Body of pancreas (tissue), 4 donors: ENCODE measurements at regions not wholly inside any gene's neighbourhood (a gene's known extent, or its start where the extent isn't known, plus 50 kb on each side); places are given as distances from the start of the nearest gene placed in this dataset.

Experiments used
- ATAC-seq: fragments of 150-250 bp; one replicate; pipeline ENCODE4 v1.9.1; 2016
- DNase-seq, 4 donors: peaks; one replicate each; pipeline ENCODE4 v3.0.0-alpha.2; 2019
- H3K27ac ChIP-seq, 4 donors: fragments of 200-600 bp; sonication (generic); 1 replicate in 3 of 4; 2 replicates in 1 of 4; pipeline versions ENCODE4 v1.5.1 to v1.6.1; 2016 to 2019; ENCODE audit warnings: mild to moderate bottlenecking in 1 of 4, mixed read lengths in 1 of 4, moderate library complexity in 1 of 4
- H3K27me3 ChIP-seq, 2 donors: fragments of 200-600 bp; sonication (generic); one replicate each; pipeline ENCODE4 v1.6.0; 2016; ENCODE audit warnings: mild to moderate bottlenecking in 1 of 2
- H3K36me3 ChIP-seq, 2 donors: fragments of 200-600 bp; sonication (generic); replicated peaks in 1 of 2; 2 replicates each; pipeline ENCODE4 v1.5.1; 2016; ENCODE audit warnings: low read depth in 2 of 2; ENCODE audit not compliant: insufficient read depth in 1 of 2
- H3K4me1 ChIP-seq: fragments of 200-600 bp; sonication (generic); one replicate; pipeline ENCODE4 v1.6.0; 2016
- H3K4me3 ChIP-seq, 2 donors: fragments of 200-600 bp; sonication (generic); 1 replicate in 1 of 2; 2 replicates in 1 of 2; pipeline ENCODE4 v1.5.1; 2016 to 2019
- H3K9me3 ChIP-seq, 3 donors: fragments of 200-600 bp; sonication (generic); 1 replicate in 2 of 3; 2 replicates in 1 of 3; pipeline ENCODE4 v1.5.1; 2016
- POLR2A ChIP-seq, 3 donors: fragments of 450-650 bp; IDR thresholded peaks; one replicate each; pipeline ENCODE4 v1.6.1; 2016; ENCODE audit warnings: antibody characterized with exemption in 3 of 3, mild to moderate bottlenecking in 2 of 3
- WGBS, 2 donors: methylation state at CpG; one replicate each; pipeline ENCODE4 v1.1.5; 2017; 5-methylcytosine and 5-hydroxymethylcytosine counted together
- intact Hi-C: fragments of 100-400 bp; cut with DNase I; formaldehyde crosslinking; loops from one replicate; pipeline ENCODE4 v1.15.1; 2023
- TF ChIP-seq, protein P1 (sequence below), 7 experiments: fragments of 450-650 bp in 4 of 7; fragments of 200-600 bp in 3 of 7; sonication (generic) in 3 of 7; IDR thresholded peaks; one replicate each; pipeline ENCODE4 v1.5.1; 2016 to 2019; ENCODE audit warnings: antibody characterized with exemption in 7 of 7

DNA sequence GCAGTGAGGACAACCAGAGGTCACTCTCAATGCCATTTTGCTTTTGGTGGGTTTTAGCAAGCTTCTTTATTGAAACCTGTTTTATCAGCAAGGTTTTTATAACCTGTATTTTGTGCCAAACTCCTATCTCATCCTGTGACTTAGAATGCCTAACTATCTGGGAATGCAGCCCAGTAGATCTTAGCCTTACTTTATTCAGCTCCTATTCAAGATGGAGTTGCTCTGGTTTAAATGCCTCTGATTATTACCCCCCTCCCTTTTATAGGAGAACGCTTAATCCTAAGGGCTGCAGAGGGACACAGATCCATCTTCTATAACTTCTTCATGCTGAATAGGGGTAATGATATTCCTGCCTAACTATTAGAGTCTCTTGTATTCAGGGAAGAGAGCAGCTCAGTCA lies 179.1 kb downstream of the KIF18A start:
- TF ChIP-seq, protein P1, sequence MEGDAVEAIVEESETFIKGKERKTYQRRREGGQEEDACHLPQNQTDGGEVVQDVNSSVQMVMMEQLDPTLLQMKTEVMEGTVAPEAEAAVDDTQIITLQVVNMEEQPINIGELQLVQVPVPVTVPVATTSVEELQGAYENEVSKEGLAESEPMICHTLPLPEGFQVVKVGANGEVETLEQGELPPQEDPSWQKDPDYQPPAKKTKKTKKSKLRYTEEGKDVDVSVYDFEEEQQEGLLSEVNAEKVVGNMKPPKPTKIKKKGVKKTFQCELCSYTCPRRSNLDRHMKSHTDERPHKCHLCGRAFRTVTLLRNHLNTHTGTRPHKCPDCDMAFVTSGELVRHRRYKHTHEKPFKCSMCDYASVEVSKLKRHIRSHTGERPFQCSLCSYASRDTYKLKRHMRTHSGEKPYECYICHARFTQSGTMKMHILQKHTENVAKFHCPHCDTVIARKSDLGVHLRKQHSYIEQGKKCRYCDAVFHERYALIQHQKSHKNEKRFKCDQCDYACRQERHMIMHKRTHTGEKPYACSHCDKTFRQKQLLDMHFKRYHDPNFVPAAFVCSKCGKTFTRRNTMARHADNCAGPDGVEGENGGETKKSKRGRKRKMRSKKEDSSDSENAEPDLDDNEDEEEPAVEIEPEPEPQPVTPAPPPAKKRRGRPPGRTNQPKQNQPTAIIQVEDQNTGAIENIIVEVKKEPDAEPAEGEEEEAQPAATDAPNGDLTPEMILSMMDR (IDR thresholded peaks at IDR 0.05), result no peak
- TF ChIP-seq POLR2A (IDR thresholded peaks at IDR 0.05), result no peak
- DNase-seq (no peak), ATAC-seq (no peak)
- H3K36me3 ChIP-seq, result no peaks in the 10 kb centered on the region
- H3K27ac ChIP-seq, result no peak overlapping the region
- 88 to 90% methylated on average over 1 of the region's 1 CpG for WGBS, 2 donors
- H3K4me3 ChIP-seq, result no peak overlapping the region
- H3K4me1 ChIP-seq, result peaks cover 6% of the 10 kb centered on the region
- intact Hi-C loops, result no loop called here
- no peaks in the 10 kb centered on the region for H3K9me3 ChIP-seq
- H3K27me3 ChIP-seq, result no peaks in the 10 kb centered on the region

DNA sequence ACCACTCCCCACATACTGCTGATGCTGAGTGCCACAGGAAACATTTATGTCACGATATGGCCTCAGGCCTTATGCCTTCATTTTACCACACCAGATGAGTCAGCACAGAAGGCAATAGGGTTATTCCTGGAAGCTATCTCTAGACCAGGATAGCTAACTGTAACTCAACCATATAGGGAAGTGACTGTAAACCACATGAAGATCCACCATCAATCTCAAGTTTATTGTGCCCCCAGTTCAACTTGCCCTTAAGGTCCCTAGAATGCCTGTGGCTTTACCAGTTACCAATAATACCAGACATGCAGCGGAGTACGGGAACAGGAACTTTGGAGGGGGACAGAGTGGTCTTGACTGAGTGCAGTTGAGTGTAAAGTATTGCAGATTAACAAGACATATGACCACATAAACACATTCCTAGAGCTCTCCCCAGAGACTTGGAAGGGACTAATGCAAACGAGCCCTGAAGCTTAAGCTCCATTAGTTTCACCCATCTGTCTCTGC lies 180.9 kb downstream of the KIF18A start:
- Histone ChIP-seq H3K27ac (no peak overlapping the region), H3K9me3 (no peaks in the 10 kb centered on the region), H3K36me3 (no peaks in the 10 kb centered on the region), H3K27me3 (no peaks in the 10 kb centered on the region), H3K4me3 (no peak overlapping the region), H3K4me1 (peaks cover 6% of the 10 kb centered on the region)
- 78 to 82% methylated on average over 4 of the region's 4 CpGs for WGBS, 2 donors
- TF ChIP-seq, protein P1 (IDR thresholded peaks at IDR 0.05), result no peak
- no peak for TF ChIP-seq POLR2A (IDR thresholded peaks at IDR 0.05)
- no peak for ATAC-seq
- intact Hi-C loops, result no loop called here
- no peak for DNase-seq

DNA sequence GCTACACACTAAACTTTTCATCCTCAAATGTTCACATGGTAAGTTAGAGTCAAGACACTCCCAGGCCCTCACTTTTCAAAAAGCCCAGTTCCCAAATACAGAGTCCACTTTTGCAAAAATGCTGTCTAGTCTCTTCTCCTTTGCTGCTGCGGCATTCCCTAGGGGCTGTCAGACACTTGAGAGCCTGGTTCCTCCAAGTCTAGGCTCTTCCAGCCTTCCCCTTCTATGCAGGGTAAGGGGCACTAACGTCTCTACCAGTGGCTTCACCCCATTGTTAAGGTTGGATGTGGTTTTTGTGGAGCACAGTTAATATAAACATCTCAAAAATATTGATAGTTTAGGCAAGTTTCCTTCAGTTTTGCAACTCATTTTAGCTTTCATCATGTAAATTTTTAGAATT lies 181.5 kb downstream of the KIF18A start:
- H3K36me3 ChIP-seq, result no peaks in the 10 kb centered on the region
- no peak for ATAC-seq
- DNase-seq, result no peak
- intact Hi-C loops, result no loop called here
- H3K27ac ChIP-seq, result no peak overlapping the region
- H3K9me3 ChIP-seq, result no peaks in the 10 kb centered on the region
- TF ChIP-seq POLR2A (IDR thresholded peaks at IDR 0.05), result no peak
- TF ChIP-seq, protein P1 (IDR thresholded peaks at IDR 0.05), result no peak
- peaks cover 6% of the 10 kb centered on the region for H3K4me1 ChIP-seq
- no peak overlapping the region for H3K4me3 ChIP-seq
- H3K27me3 ChIP-seq, result no peaks in the 10 kb centered on the region
- 78 to 80% methylated on average over 2 of the region's 2 CpGs for WGBS, 2 donors

DNA sequence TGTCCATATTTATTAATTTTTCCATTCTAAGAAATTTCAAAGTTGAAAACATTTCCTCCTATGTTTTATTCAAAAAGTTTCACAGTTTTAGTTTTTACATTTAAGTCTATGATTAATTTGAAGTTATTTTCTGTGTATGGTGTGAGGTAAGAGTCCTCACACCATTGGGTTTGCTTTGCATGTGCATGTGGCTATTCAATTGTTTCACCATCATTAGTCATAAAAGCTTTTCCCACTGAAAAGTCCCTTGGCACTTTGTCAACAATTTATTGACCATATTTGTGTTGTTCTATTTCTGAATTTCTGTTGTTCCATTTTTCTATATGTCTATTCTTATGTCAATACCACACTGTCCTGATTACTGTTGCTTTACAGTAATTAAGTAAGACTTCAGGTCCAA lies 186.5 kb downstream of the KIF18A start:
- Histone ChIP-seq H3K36me3 (no peaks in the 10 kb centered on the region), H3K27me3 (no peaks in the 10 kb centered on the region), H3K27ac (no peak overlapping the region), H3K9me3 (no peaks in the 10 kb centered on the region), H3K4me3 (no peak overlapping the region), H3K4me1 (no peaks in the 10 kb centered on the region)
- no peak for ATAC-seq
- intact Hi-C loops, result no loop called here
- DNase-seq, result no peak
- TF ChIP-seq, protein P1 (IDR thresholded peaks at IDR 0.05), result no peak
- no peak for TF ChIP-seq POLR2A (IDR thresholded peaks at IDR 0.05)

DNA sequence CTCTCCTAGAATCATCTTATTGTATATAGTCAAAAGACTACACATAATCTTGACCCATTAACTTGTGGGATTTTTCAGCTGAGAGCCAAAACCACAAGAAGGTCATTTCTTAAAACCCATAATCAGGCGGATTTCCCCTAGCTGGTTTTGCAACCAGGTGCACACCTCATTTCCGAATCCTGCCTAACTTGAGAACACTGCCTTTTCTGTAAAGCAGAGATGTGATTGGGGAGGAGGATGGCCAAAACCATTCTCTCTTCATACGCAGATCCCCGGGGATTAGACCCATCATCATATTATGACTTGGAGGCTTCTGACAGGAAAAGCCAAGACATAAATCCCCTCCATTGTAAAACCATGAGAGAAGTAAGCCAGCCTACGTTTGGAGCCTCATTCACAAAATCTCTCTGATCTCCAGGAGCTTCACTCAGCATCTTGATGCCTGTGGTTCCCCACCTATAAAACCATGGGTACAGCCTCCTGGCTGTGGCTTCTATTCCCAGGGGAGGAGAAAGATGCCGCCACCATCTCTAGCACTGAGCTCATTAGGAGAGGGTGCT lies 191.3 kb downstream of the KIF18A start:
- no peak for DNase-seq
- no peak for ATAC-seq
- H3K4me3 ChIP-seq, result no peak overlapping the region
- intact Hi-C loops, result no loop called here
- no peaks in the 10 kb centered on the region for H3K4me1 ChIP-seq
- no peak overlapping the region for H3K27ac ChIP-seq
- TF ChIP-seq POLR2A (IDR thresholded peaks at IDR 0.05), result no peak
- TF ChIP-seq, protein P1 (IDR thresholded peaks at IDR 0.05), result no peak
- 76 to 77% methylated on average over 6 of the region's 6 CpGs for WGBS, 2 donors
- no peaks in the 10 kb centered on the region for H3K27me3 ChIP-seq
- H3K9me3 ChIP-seq, result no peaks in the 10 kb centered on the region
- H3K36me3 ChIP-seq, result no peaks in the 10 kb centered on the region
